Stimulated activated effector memory CD8-positive, alpha-beta T cell treated with anti-CD3 and anti-CD28 coated beads, Interleukin-12 subunit alpha, Interleukin-12 subunit beta, amount 100 ng/mL, for 72 hours (primary cell): ENCODE measurements at regions not wholly inside any gene's neighbourhood (a gene's known extent, or its start where the extent isn't known, plus 50 kb on each side); places are given as distances from the start of the nearest gene placed in this dataset.

Source experiments
- ATAC-seq: fragments of 150-1000 bp; cut with Tn5 transposase; 2 replicates; pipeline ENCODE4 v1.10.0; 2021
- DNase-seq, 2 donors: peaks; one replicate each; pipeline ENCODE4 v3.0.0; 2021 to 2022; ENCODE audit warnings: low spot score in 2 of 2
- H3K27ac Mint-ChIP-seq: one replicate; pipeline ENCODE4 v1.8.0; 2022; ENCODE audit warnings: mild to moderate bottlenecking, mixed read lengths
- H3K36me3 Mint-ChIP-seq: one replicate; pipeline ENCODE4 v1.8.0; 2022; ENCODE audit warnings: mild to moderate bottlenecking, mixed read lengths
- H3K4me1 Mint-ChIP-seq: one replicate; pipeline ENCODE4 v1.8.0; 2022; ENCODE audit warnings: mixed read lengths
- H3K4me3 Mint-ChIP-seq: one replicate; pipeline ENCODE4 v1.8.0; 2022; ENCODE audit warnings: mild to moderate bottlenecking, mixed read lengths
- H3K9me3 Mint-ChIP-seq: one replicate; pipeline ENCODE4 v1.8.0; 2022; ENCODE audit warnings: mixed read lengths

DNA sequence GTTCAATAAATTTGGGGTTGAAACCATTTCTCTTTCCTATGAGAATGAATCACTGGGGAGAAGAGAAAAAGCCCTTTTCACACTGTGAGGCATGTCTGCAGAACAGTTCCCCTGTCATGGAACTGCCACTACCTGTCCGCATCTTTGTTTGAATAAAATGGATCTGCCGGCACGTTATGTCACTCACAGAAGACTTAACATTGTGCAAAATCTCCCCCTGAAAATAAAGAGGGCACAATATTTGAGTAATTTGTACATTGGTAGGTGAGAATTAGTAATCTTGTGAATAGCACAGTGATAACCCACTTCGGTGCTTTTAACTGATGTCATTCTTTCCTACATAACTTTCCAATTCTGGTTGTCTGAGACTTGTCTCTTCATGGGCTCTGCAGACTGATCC, 804.0 kb downstream of the C6orf118 start:
- DNase-seq, result no peak
- Mint-ChIP-seq H3K36me3 (no peaks in the 10 kb centered on the region), H3K9me3 (peaks cover 6% of the 10 kb centered on the region), H3K4me3 (no peak overlapping the region), H3K27ac (no peak overlapping the region), H3K4me1 (no peaks in the 10 kb centered on the region)
- ATAC-seq, result no peak

DNA sequence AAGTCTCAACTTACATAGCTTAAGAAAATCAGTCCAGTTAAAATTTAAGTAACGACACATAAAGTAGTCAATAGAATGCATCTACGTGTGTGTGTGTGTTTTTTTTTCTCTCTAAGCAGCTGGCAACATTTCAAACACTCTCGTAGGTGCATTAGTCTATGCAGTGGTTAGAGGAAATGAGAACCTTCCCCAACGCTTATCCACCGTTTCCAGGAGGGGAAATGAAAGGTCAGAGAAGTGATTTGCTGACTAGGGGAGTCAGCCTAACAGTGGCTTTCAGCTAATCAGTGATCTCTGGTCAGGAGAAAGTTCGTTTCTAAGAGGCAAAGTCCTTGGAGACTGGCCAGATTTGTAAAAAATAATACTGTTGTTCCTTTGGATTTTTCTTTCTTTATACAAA, 806.6 kb downstream of the C6orf118 start:
- H3K36me3 Mint-ChIP-seq, result no peaks in the 10 kb centered on the region
- DNase-seq (no peak), ATAC-seq (no peak)
- H3K27ac Mint-ChIP-seq, result no peak overlapping the region
- H3K4me3 Mint-ChIP-seq, result no peak overlapping the region
- peaks cover 9% of the 10 kb centered on the region for H3K9me3 Mint-ChIP-seq
- no peaks in the 10 kb centered on the region for H3K4me1 Mint-ChIP-seq

DNA sequence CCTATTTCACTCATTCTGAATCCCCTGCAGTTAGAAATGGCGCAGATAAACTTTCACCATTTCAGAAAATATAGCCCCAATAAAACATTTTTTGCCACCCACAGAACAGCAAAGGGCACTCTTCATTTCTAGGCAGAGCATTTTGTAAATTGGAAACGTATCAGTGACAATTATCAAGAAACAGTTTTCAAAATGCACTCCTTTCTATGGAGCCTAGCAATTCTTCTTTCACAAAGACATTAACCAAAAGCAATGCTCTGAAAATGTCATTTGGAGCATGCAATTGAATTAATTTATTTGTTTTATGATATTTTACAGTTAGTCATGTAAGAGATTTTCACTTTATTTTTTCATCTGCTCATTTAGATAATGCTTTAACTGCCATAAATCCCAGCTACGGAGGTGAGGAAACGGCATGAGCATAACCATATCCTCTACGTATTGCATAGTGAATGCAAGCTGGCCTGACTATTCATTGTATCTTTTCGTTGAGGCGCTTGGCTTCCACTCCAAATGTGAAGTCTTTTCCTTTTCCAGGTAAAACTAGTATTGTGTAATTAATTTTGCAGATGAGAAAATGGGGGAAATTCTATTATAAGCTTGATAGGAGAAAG, 813.4 kb downstream of the C6orf118 start:
- DNase-seq, result no peak
- H3K4me1 Mint-ChIP-seq, result no peaks in the 10 kb centered on the region
- no peaks in the 10 kb centered on the region for H3K36me3 Mint-ChIP-seq
- peaks cover 13% of the 10 kb centered on the region for H3K9me3 Mint-ChIP-seq
- H3K4me3 Mint-ChIP-seq, result no peak overlapping the region
- no peak for ATAC-seq
- H3K27ac Mint-ChIP-seq, result no peak overlapping the region

DNA sequence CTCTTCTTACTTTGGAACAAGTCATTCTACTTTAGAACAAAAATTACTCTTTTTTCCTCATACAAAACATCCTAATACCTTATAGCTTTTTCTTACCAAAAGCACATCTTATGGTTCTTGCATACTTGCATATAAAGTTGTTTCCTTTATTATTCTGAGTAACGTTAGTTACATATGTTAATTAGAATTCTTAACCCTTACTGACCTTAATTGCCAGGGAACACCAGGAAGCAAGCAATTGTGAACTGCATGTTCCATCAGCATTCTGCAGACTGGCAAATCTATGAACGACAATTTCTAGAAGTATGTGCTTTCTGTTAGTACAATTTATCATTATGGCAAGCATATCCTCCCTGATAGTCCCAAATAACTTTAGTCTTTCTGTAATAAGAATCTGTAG, 831.0 kb downstream of the C6orf118 start:
- DNase-seq (no peak), ATAC-seq (no peak)
- peaks cover 3% of the 10 kb centered on the region for H3K9me3 Mint-ChIP-seq
- H3K27ac Mint-ChIP-seq, result no peak overlapping the region
- no peak overlapping the region for H3K4me3 Mint-ChIP-seq
- no peaks in the 10 kb centered on the region for H3K4me1 Mint-ChIP-seq
- no peaks in the 10 kb centered on the region for H3K36me3 Mint-ChIP-seq

DNA sequence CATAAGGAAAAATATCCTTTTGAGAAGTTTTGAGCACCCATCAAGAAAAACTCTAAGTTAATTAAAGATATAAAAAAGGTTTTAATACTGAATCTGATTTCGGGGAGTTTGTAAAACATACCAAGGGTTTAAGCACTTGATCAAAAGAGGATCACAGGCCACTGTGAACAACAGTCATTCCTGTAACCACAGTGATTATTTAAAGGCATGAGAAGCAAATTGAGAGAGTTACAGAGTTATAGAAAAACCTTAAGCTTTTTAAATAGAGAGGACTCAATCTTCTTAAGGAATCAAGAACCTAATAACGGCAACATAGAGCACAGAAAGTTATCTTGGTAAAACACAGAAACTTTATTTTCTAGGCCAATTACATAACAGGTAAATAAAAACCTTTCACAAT, 831.6 kb downstream of the C6orf118 start:
- Mint-ChIP-seq H3K9me3 (peaks cover 3% of the 10 kb centered on the region), H3K27ac (no peak overlapping the region), H3K4me1 (no peaks in the 10 kb centered on the region), H3K36me3 (no peaks in the 10 kb centered on the region), H3K4me3 (no peak overlapping the region)
- no peak for ATAC-seq
- DNase-seq, result no peak

GRCh38 chr6:164477101-164477500, 832.3 kb downstream of the C6orf118 start:
- H3K9me3 Mint-ChIP-seq, result peaks cover 3% of the 10 kb centered on the region
- DNase-seq, result no peak
- no peak overlapping the region for H3K4me3 Mint-ChIP-seq
- no peak for ATAC-seq
- H3K4me1 Mint-ChIP-seq, result no peaks in the 10 kb centered on the region
- no peaks in the 10 kb centered on the region for H3K36me3 Mint-ChIP-seq
- no peak overlapping the region for H3K27ac Mint-ChIP-seq

DNA sequence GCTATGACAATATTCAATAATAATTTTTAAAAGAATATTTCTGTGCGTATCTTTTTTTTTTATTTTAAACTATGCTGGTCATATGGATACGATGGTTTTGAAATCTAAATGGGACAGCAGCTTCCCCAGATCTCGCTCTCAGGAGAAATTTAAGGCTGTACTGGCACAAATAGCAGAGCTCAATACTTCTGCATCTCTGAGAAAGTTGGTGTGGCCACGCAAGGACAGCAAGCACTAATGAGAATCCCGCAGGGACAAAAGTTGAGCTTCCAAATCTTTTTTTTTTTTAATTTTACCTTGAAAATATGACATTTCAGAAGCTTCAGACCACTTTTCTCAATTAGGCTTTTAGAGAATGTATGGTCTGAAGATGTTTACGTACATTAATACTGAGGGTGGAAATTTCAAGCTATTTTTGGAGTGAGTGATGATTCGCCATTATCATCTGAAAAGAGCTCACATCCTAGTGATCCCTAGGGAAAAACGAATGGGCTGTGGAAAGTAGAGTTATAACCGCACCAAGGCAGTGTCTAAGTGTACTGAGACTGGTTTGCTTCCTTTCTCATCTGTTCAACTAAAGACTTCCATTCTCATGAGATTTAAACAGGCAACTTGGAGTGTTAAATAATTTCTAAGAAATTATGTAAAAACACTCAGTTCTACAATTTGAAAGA, 840.0 kb downstream of the C6orf118 start:
- no peak overlapping the region for H3K4me3 Mint-ChIP-seq
- H3K27ac Mint-ChIP-seq, result no peak overlapping the region

DNA sequence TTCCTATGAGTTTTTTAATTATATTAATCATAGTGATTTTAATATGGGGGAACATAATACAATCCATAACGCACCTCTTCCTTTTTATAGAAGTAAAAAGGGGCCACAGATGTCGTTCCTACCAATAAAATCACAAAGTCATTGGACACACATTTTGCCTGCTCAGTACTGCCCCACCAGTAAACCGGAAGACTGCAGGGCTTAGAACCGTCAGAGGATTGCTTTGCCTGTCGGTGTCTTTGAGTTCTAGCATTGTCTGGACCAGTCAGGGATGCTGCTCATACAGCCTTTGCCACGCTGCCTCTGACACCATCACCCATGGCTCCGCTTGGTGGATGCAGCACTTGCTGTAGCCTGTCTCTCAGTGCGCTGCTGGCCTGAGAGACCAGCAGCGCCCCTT, 853.6 kb downstream of the C6orf118 start:
- H3K4me1 Mint-ChIP-seq, result no peaks in the 10 kb centered on the region
- H3K27ac Mint-ChIP-seq, result no peak overlapping the region
- DNase-seq (no peak), ATAC-seq (no peak)
- no peak overlapping the region for H3K4me3 Mint-ChIP-seq
- H3K36me3 Mint-ChIP-seq, result no peaks in the 10 kb centered on the region
- no peaks in the 10 kb centered on the region for H3K9me3 Mint-ChIP-seq

More for the DNA sequence above, 840.0 kb downstream of the C6orf118 start:
- ATAC-seq, result no peak
- no peaks in the 10 kb centered on the region for H3K36me3 Mint-ChIP-seq
- no peaks in the 10 kb centered on the region for H3K4me1 Mint-ChIP-seq
- peaks cover 8% of the 10 kb centered on the region for H3K9me3 Mint-ChIP-seq
- no peak for DNase-seq

DNA sequence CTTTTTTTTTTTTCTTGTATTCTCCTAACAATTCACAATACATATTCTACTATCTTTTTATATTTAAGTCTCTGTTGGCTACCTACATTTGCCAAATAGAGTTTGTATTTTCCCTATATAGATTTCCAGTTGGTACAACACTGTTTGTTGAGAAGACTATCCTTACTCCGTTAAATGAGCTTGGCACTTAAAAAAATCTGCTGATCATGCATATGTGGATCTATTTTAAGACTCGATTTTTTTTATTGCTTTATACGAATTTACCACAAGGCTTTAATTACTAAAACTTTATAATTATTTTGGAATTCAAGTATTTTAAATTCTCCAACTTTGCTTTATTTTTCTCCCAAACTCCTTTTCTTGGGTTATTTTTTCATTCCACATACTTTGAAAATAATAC, 855.6 kb downstream of the C6orf118 start:
- no peak for DNase-seq
- ATAC-seq, result no peak
- H3K4me1 Mint-ChIP-seq, result no peaks in the 10 kb centered on the region
- peaks cover 3% of the 10 kb centered on the region for H3K9me3 Mint-ChIP-seq
- H3K36me3 Mint-ChIP-seq, result no peaks in the 10 kb centered on the region
- no peak overlapping the region for H3K4me3 Mint-ChIP-seq
- no peak overlapping the region for H3K27ac Mint-ChIP-seq

- Mint-ChIP-seq H3K9me3 (peaks cover 7% of the 10 kb centered on the region), H3K36me3 (no peaks in the 10 kb centered on the region), H3K4me3 (no peak overlapping the region), H3K27ac (no peak overlapping the region), H3K4me1 (no peaks in the 10 kb centered on the region)
- ATAC-seq, result no peak
- DNase-seq, result no peak
These were observed 866.8 kb downstream of the C6orf118 start for GRCh38 chr6:164442572-164442971.

DNA sequence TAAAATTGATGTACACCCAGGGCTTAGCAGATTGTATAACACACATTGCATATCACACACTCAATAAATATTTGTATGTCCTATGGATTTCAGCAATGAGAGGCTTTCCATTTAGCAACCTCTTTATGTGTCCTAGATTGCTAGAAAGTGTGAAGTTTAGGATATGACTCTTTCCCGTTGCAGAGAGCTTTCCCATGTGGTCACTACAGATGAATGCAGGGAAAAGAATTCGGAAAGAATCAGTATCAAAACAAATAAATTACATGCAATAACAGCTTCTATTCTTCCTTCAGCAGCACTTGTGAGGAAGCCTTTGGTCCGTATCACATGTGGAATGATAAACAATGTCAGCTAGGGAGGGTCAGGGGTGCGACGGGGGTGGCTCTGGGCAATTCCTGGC, 870.1 kb downstream of the C6orf118 start:
- no peaks in the 10 kb centered on the region for H3K4me1 Mint-ChIP-seq
- DNase-seq, result no peak
- peaks cover 14% of the 10 kb centered on the region for H3K9me3 Mint-ChIP-seq
- ATAC-seq, result no peak
- no peak overlapping the region for H3K4me3 Mint-ChIP-seq
- H3K27ac Mint-ChIP-seq, result no peak overlapping the region
- no peaks in the 10 kb centered on the region for H3K36me3 Mint-ChIP-seq

DNA sequence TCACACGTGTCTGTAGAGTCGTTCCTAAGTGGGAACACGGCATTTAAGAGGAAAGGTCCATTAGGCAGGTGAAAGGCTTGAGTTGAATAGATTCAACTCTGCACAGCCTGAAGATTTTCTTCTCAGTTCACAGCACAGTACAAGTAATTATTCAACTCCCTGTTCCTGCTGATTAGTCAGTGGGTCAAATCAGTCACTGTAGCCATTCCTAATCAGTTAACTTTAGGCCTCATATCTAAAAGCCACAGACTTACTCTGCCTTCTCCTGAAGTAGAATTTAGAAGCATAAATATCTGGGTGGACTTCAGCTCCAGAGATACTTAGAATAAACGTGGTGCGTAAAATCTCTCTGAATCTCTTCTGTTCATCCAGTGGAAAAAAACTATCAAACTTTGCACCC, 872.4 kb downstream of the C6orf118 start:
- Mint-ChIP-seq H3K9me3 (peaks cover 10% of the 10 kb centered on the region), H3K4me1 (no peaks in the 10 kb centered on the region), H3K36me3 (no peaks in the 10 kb centered on the region), H3K27ac (no peak overlapping the region), H3K4me3 (no peak overlapping the region)
- DNase-seq (no peak), ATAC-seq (no peak)

GRCh38 chr6:164427728-164428402, 881.5 kb downstream of the C6orf118 start:
- ATAC-seq (no peak), DNase-seq (no peak)
- Mint-ChIP-seq H3K4me1 (no peaks in the 10 kb centered on the region), H3K27ac (no peak overlapping the region), H3K36me3 (no peaks in the 10 kb centered on the region), H3K9me3 (peaks cover 7% of the 10 kb centered on the region), H3K4me3 (no peak overlapping the region)

GRCh38 chr6:164424489-164424888, 884.9 kb downstream of the C6orf118 start:
- no peak for DNase-seq
- no peak overlapping the region for H3K27ac Mint-ChIP-seq
- H3K36me3 Mint-ChIP-seq, result no peaks in the 10 kb centered on the region
- no peak for ATAC-seq
- no peaks in the 10 kb centered on the region for H3K4me1 Mint-ChIP-seq
- peaks cover 13% of the 10 kb centered on the region for H3K9me3 Mint-ChIP-seq
- no peak overlapping the region for H3K4me3 Mint-ChIP-seq

DNA sequence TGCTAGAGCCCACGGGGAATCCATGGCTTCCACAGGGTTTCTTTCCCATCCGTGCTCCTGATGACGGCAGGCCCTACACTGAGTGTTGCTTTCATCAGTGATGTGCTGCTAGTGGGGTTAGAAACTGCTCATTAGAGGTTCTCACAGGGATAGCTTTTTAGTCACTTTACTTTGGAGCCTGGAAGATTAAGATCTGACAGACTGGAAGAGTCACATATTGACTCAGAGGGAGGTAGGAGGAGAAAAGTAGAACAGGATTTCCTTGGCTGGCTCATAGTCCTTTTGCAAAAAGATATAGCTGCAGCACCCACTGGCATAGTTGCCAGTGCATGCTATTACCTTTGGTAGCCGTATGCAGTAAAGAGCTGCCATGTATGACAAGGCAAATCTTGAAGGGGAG, 890.3 kb downstream of the C6orf118 start:
- DNase-seq, result no peak

GRCh38 chr6:164418262-164418588, 891.2 kb downstream of the C6orf118 start:
- Mint-ChIP-seq H3K36me3 (no peaks in the 10 kb centered on the region), H3K4me3 (no peak overlapping the region), H3K27ac (no peak overlapping the region), H3K9me3 (peaks cover 9% of the 10 kb centered on the region), H3K4me1 (no peaks in the 10 kb centered on the region)
- no peak for DNase-seq
- no peak for ATAC-seq

More for the DNA sequence above, 890.3 kb downstream of the C6orf118 start:
- Mint-ChIP-seq H3K4me1 (no peaks in the 10 kb centered on the region), H3K4me3 (no peak overlapping the region), H3K9me3 (peaks cover 13% of the 10 kb centered on the region), H3K36me3 (no peaks in the 10 kb centered on the region), H3K27ac (no peak overlapping the region)
- peak; percentile 42 for ATAC-seq
